HCT116 (cell line): ENCODE measurements at regions not wholly inside any gene's neighbourhood (a gene's known extent, or its start where the extent isn't known, plus 50 kb on each side); places are given as distances from the start of the nearest gene placed in this dataset.
"Not testable (repeated sequence)": the region's sequence is repeated elsewhere in the genome, so short reads cannot be mapped to it uniquely, and the experiment has no call there.

Experiments
- ATAC-seq: fragments of 200-7000 bp; cut with Tn5 transposase; 2 replicates; pipeline ENCODE4 v1.9.1; 2020; ENCODE audit warnings: mild to moderate bottlenecking, moderate library complexity
- BruUV-seq: library from RNA; stranded (reverse); fragments of 400-500 nt; replicated peaks from 2 replicates; lab custom pipeline; 2021; lab: Mats Ljungman, UMichigan
- CTCF ChIA-PET: fragments of 300-600 bp; sonication (Branson Sonifier 250); formaldehyde crosslinking; loops from one replicate; lab custom pipeline; 2021; ENCODE audit warnings: antibody characterized with exemption; lab: Charles Lee
- POLR2A ChIA-PET: fragments of 300-600, 350-600 bp; sonication (Branson Sonifier 250); formaldehyde crosslinking; loops from one replicate; lab custom pipeline; 2021; ENCODE audit warnings: antibody characterized with exemption; lab: Charles Lee
- RAD21 ChIA-PET, 2 experiments: fragments of 300-600 bp; sonication (Branson Sonifier 250); formaldehyde crosslinking; loops; one replicate each; lab custom pipeline; 2023; ENCODE audit warnings: low total read pairs in 2 of 2; ENCODE audit not compliant: uncharacterized antibody in 2 of 2, unreplicated experiment in 2 of 2, low non-redundant PET in 1 of 2; lab: Charles Lee
- DNase-seq: peaks from one replicate; pipeline ENCODE4 v3.0.0-alpha.2; 2010; ENCODE audit warnings: low read depth, low spot score
- H2AFZ ChIP-seq: fragments of 200-600 bp; shearing (Covaris generic), sonication (generic); 2 replicates; pipeline ENCODE4 v1.6.1; 2017; ENCODE audit warnings: low read depth, mixed run types, mixed read lengths, antibody characterized with exemption, low read length; ENCODE audit not compliant: poor library complexity, severe bottlenecking
- H3K27ac ChIP-seq: 2 replicates; pipeline ENCODE4 v1.5.1; 2012; ENCODE audit warnings: low read depth, low read length
- H3K27me3 ChIP-seq: fragments of 200-600 bp; sonication (generic); 2 replicates; pipeline ENCODE4 v1.6.1; 2016; ENCODE audit warnings: mixed run types, low read length, mixed read lengths; ENCODE audit not compliant: insufficient read depth
- H3K36me3 ChIP-seq, 2 experiments: fragments of 200-500 bp in 1 of 2; fragments of 200-600 bp in 1 of 2; sonication (Bioruptor generic) in 1 of 2; sonication (generic) in 1 of 2; 2 replicates each; pipeline versions ENCODE4 v1.5.1 to v1.6.1; 2014 to 2016; ENCODE audit warnings: low read length in 2 of 2, inconsistent platforms in 1 of 2, mixed read lengths in 1 of 2, mixed run types in 1 of 2; ENCODE audit not compliant: insufficient read depth in 2 of 2, control insufficient read depth in 1 of 2
- H3K4me1 ChIP-seq, 2 experiments: fragments of 200-600 bp in 1 of 2; sonication (generic) in 1 of 2; 2 replicates each; pipeline versions ENCODE4 v1.5.1 to v1.6.1; 2012 to 2017; ENCODE audit warnings: low read length in 2 of 2, inconsistent platforms in 1 of 2, mild to moderate bottlenecking in 1 of 2, mixed read lengths in 1 of 2, mixed run types in 1 of 2, moderate library complexity in 1 of 2; ENCODE audit not compliant: insufficient read depth in 2 of 2, control insufficient read depth in 1 of 2
- H3K4me2 ChIP-seq: fragments of 200-600 bp; sonication (generic); 2 replicates; pipeline ENCODE4 v1.6.1; 2017; ENCODE audit warnings: mixed run types, low read length, mixed read lengths
- H3K4me3 ChIP-seq, 2 experiments: fragments of 200-600 bp in 1 of 2; sonication (generic) in 1 of 2; replicated peaks in 1 of 2; 2 replicates each; pipeline ENCODE4 v1.5.1; 2011 to 2016; ENCODE audit warnings: low read length in 2 of 2, control low read depth in 1 of 2, low read depth in 1 of 2, mild to moderate bottlenecking in 1 of 2, mixed read lengths in 1 of 2, mixed run types in 1 of 2
- H3K79me2 ChIP-seq: fragments of 200-600 bp; sonication (generic); 2 replicates; pipeline ENCODE4 v1.6.1; 2017; ENCODE audit warnings: mild to moderate bottlenecking, mixed run types, low read length, moderate library complexity, mixed read lengths; ENCODE audit not compliant: insufficient read depth
- H3K9ac ChIP-seq: fragments of 200-600 bp; sonication (generic); 2 replicates; pipeline ENCODE4 v1.6.1; 2016; ENCODE audit warnings: low read length, mixed read lengths
- H3K9me2 ChIP-seq: fragments of 200-600 bp; sonication (generic), shearing (Covaris generic); 2 replicates; pipeline ENCODE4 v1.6.1; 2017; ENCODE audit warnings: mixed run types, mild to moderate bottlenecking, moderate library complexity; ENCODE audit not compliant: insufficient read depth
- H3K9me3 ChIP-seq, 2 experiments: fragments of 200-500 bp in 1 of 2; fragments of 200-600 bp in 1 of 2; sonication (Bioruptor generic) in 1 of 2; sonication (generic) in 1 of 2; 2 replicates each; pipeline ENCODE4 v1.6.1; 2014 to 2017; ENCODE audit warnings: low read length in 2 of 2, mixed read lengths in 2 of 2, inconsistent platforms in 1 of 2, low read depth in 1 of 2, mild to moderate bottlenecking in 1 of 2, mixed run types in 1 of 2, moderate library complexity in 1 of 2; ENCODE audit not compliant: control insufficient read depth in 1 of 2, insufficient read depth in 1 of 2
- H4K20me1 ChIP-seq: fragments of 200-600 bp; sonication (generic), shearing (Covaris generic); 2 replicates; pipeline ENCODE4 v1.6.1; 2017; ENCODE audit warnings: mixed run types, mild to moderate bottlenecking, moderate library complexity; ENCODE audit not compliant: insufficient read depth
- intact Hi-C: fragments of 100-400 bp; cut with micrococcal nuclease; formaldehyde crosslinking; loops from 2 replicates; pipeline ENCODE4 v1.10.0; 2022

GRCh38 chr11:71783191-71783590 lies 49.8 kb upstream of the DEFB108B start:
- POLR2A ChIA-PET, ATAC-seq, RAD21 ChIA-PET, H3K27me3 ChIP-seq, intact Hi-C loops, H3K36me3 ChIP-seq, H3K79me2 ChIP-seq, H4K20me1 ChIP-seq, H3K27ac ChIP-seq, H3K9me2 ChIP-seq, H3K4me3 ChIP-seq, H3K9ac ChIP-seq, BruUV-seq, CTCF ChIA-PET, H3K9me3 ChIP-seq, DNase-seq, H3K4me2 ChIP-seq, H2AFZ ChIP-seq: not testable (repeated sequence)
- H3K4me1 ChIP-seq, result peaks cover 5 to 25% of the 10 kb centered on the region in 2 experiments; a peak in 3 of 4 replicates
